ENCODE measurements at regions not wholly inside any gene's neighbourhood (a gene's known extent, or its start where the extent isn't known, plus 50 kb on each side); places are given as distances from the start of the nearest gene placed in this dataset.

- no peak overlapping the region for H3K4me3 ChIP-seq
- no peak overlapping the region for H3K27ac ChIP-seq
- intact Hi-C loops (cut with DNase I; ENCODE audit: low total_unique reads) (no loop called here), in situ Hi-C loops (cut with MboI; ENCODE audit: low sequenced_read_pairs in 4 of 4) (loop anchor here in 1 of 4 donors (25.0 kb wide), 1 partner anchor 619 kb away; no protein-coding TSS in a partner anchor)
- H3K36me3 ChIP-seq: no peaks in the 10 kb centered on the region
- H3K27me3 ChIP-seq: no peaks in the 10 kb centered on the region
- H3K9me3 ChIP-seq: no peaks in the 10 kb centered on the region
- DNase-seq (no peak), ATAC-seq (no peak)
- TF ChIP-seq CTCF (IDR thresholded peaks at IDR 0.05 in 4 of 5, conservative IDR thresholded peaks at IDR 0.05 in 1 of 5) (no peak), POLR2A (IDR thresholded peaks at IDR 0.05) (no peak)
- no peaks in the 10 kb centered on the region for H3K4me1 ChIP-seq
Measured at GRCh38 chr3:40593351-40593750, 68.6 kb downstream of the ZNF621 start.

GRCh38 chr3:40597441-40597840 lies 72.7 kb downstream of the ZNF621 start:
- no peak for TF ChIP-seq POLR2A (IDR thresholded peaks at IDR 0.05)
- in situ Hi-C loops (cut with MboI; ENCODE audit: low sequenced_read_pairs in 4 of 4): loop anchor here in 1 of 4 donors (25.0 kb wide), 1 partner anchor 615 kb away; no protein-coding TSS in a partner anchor
- no peaks in the 10 kb centered on the region for H3K36me3 ChIP-seq

GRCh38 chr3:40598338-40598737 lies 73.6 kb downstream of the ZNF621 start:
- no peaks in the 10 kb centered on the region for H3K4me1 ChIP-seq
- in situ Hi-C loops (cut with MboI; ENCODE audit: low sequenced_read_pairs in 4 of 4) (loop anchor here in 1 of 4 donors (25.0 kb wide), 1 partner anchor 614 kb away; no protein-coding TSS in a partner anchor), intact Hi-C loops (cut with DNase I; ENCODE audit: low total_unique reads) (no loop called here)
- H3K4me3 ChIP-seq: no peak overlapping the region
- no peak overlapping the region for H3K27ac ChIP-seq
- no peaks in the 10 kb centered on the region for H3K9me3 ChIP-seq
- no peak for DNase-seq
- no peak for ATAC-seq
- TF ChIP-seq CTCF (IDR thresholded peaks at IDR 0.05 in 4 of 5, conservative IDR thresholded peaks at IDR 0.05 in 1 of 5): no peak
- no peak for TF ChIP-seq POLR2A (IDR thresholded peaks at IDR 0.05)
- no peaks in the 10 kb centered on the region for H3K36me3 ChIP-seq
- H3K27me3 ChIP-seq: no peaks in the 10 kb centered on the region

More at GRCh38 chr3:40597441-40597840, 72.7 kb downstream of the ZNF621 start:
- DNase-seq (no peak), ATAC-seq (no peak)
- Histone ChIP-seq H3K4me1 (no peaks in the 10 kb centered on the region), H3K9me3 (no peaks in the 10 kb centered on the region), H3K27ac (no peak overlapping the region), H3K27me3 (no peaks in the 10 kb centered on the region), H3K4me3 (no peak overlapping the region)
- intact Hi-C loops (cut with DNase I; ENCODE audit: low total_unique reads): no loop called here

- Histone ChIP-seq H3K4me3 (no peak overlapping the region), H3K27ac (no peak overlapping the region), H3K9me3 (no peaks in the 10 kb centered on the region), H3K4me1 (no peaks in the 10 kb centered on the region), H3K27me3 (no peaks in the 10 kb centered on the region), H3K36me3 (no peaks in the 10 kb centered on the region)
- in situ Hi-C loops (cut with MboI; ENCODE audit: low sequenced_read_pairs in 4 of 4) (loop anchor here in 1 of 4 donors (25.0 kb wide), 1 partner anchor 613 kb away; no protein-coding TSS in a partner anchor), intact Hi-C loops (cut with DNase I; ENCODE audit: low total_unique reads) (no loop called here)
- no peak for DNase-seq
- no peak for TF ChIP-seq POLR2A (IDR thresholded peaks at IDR 0.05)
- TF ChIP-seq CTCF (IDR thresholded peaks at IDR 0.05 in 4 of 5, conservative IDR thresholded peaks at IDR 0.05 in 1 of 5): no peak
- no peak for ATAC-seq
Measured at GRCh38 chr3:40598962-40599361, 74.2 kb downstream of the ZNF621 start.

- no peak for DNase-seq
- Histone ChIP-seq H3K9me3 (no peaks in the 10 kb centered on the region), H3K27me3 (no peaks in the 10 kb centered on the region), H3K36me3 (no peaks in the 10 kb centered on the region), H3K4me3 (no peak overlapping the region), H3K27ac (no peak overlapping the region), H3K4me1 (no peaks in the 10 kb centered on the region)
- intact Hi-C loops (cut with DNase I; ENCODE audit: low total_unique reads): no loop called here
- in situ Hi-C loops (cut with MboI; ENCODE audit: low sequenced_read_pairs in 4 of 4): no loop called here
- no peak for ATAC-seq
- TF ChIP-seq POLR2A (IDR thresholded peaks at IDR 0.05): no peak
- TF ChIP-seq CTCF (IDR thresholded peaks at IDR 0.05 in 4 of 5, conservative IDR thresholded peaks at IDR 0.05 in 1 of 5): no peak
Measured at GRCh38 chr3:40602778-40603385, 78.1 kb downstream of the ZNF621 start.
